SK-N-SH treated with all-trans-retinoic acid at 6 μM for 48 hours (cell line): ENCODE measurements at regions not wholly inside any gene's neighbourhood (a gene's known extent, or its start where the extent isn't known, plus 50 kb on each side); places are given as distances from the start of the nearest gene placed in this dataset.

ENCODE experiments used
- ATAC-seq: fragments of 200-7000 bp; cut with Tn5 transposase; 3 replicates; pipeline ENCODE4 v1.9.1; 2020; ENCODE audit warnings: mild to moderate bottlenecking, moderate library complexity
- ARNTL ChIP-seq: fragments of 450-650 bp; formaldehyde crosslinking; IDR thresholded peaks from 2 replicates; pipeline ENCODE4 v1.5.0; 2020; ENCODE audit warnings: low read depth, mild to moderate bottlenecking, moderate library complexity, borderline replicate concordance
- BACH2 ChIP-seq: fragments of 250-450 bp; sonication (Bioruptor Pico); IDR thresholded peaks from 2 replicates; pipeline ENCODE4 v1.9.0; 2021; ENCODE audit warnings: mild to moderate bottlenecking, borderline replicate concordance
- CREB5 ChIP-seq: fragments of 250-450 bp; sonication (Bioruptor Pico); IDR thresholded peaks from 2 replicates; pipeline ENCODE4 v1.5.1; 2020; ENCODE audit warnings: low read depth, mild to moderate bottlenecking, moderate library complexity
- CSRNP3 ChIP-seq: fragments of 250-450 bp; sonication (Bioruptor Pico); IDR thresholded peaks from 2 replicates; pipeline ENCODE4 v1.5.1; 2021; ENCODE audit warnings: mild to moderate bottlenecking, moderate library complexity
- ESRRG ChIP-seq: fragments of 250-450 bp; sonication (Bioruptor Pico); IDR thresholded peaks from 2 replicates; pipeline ENCODE4 v1.6.1; 2021; ENCODE audit warnings: mild to moderate bottlenecking
- GLIS3 ChIP-seq: fragments of 250-450 bp; sonication (Bioruptor Pico); IDR thresholded peaks from 2 replicates; pipeline ENCODE4 v1.5.0; 2020; ENCODE audit warnings: mild to moderate bottlenecking, moderate library complexity
- OSR1 ChIP-seq: fragments of 250-450 bp; sonication (Bioruptor Pico); IDR thresholded peaks from 2 replicates; pipeline ENCODE4 v1.8.0; 2022; ENCODE audit warnings: moderate library complexity, mild to moderate bottlenecking, inconsistent platforms
- PATZ1 ChIP-seq: fragments of 250-450 bp; sonication (Bioruptor Pico); IDR thresholded peaks from 2 replicates; pipeline ENCODE4 v1.8.0; 2020; ENCODE audit warnings: mild to moderate bottlenecking, moderate library complexity, borderline replicate concordance
- POU6F1 ChIP-seq: fragments of 250-450 bp; sonication (Bioruptor Pico); IDR thresholded peaks from 2 replicates; pipeline ENCODE4 v1.8.0; 2021; ENCODE audit warnings: low read depth, mild to moderate bottlenecking, moderate library complexity, borderline replicate concordance
- PPARA ChIP-seq: fragments of 250-450 bp; sonication (Bioruptor Pico); IDR thresholded peaks from 2 replicates; pipeline ENCODE4 v1.5.0; 2020; ENCODE audit warnings: mild to moderate bottlenecking, borderline replicate concordance
- RARB ChIP-seq: fragments of 250-450 bp; sonication (Bioruptor Pico); IDR thresholded peaks from 2 replicates; pipeline ENCODE4 v1.8.0; 2021; ENCODE audit warnings: mild to moderate bottlenecking, moderate library complexity
- SNAI2 ChIP-seq: fragments of 250-450 bp; sonication (Bioruptor Pico); IDR thresholded peaks from 2 replicates; pipeline ENCODE4 v1.5.0; 2020; ENCODE audit warnings: mild to moderate bottlenecking, moderate library complexity
- TCF4 ChIP-seq: fragments of 250-450 bp; sonication (Bioruptor Pico); IDR thresholded peaks from 2 replicates; pipeline ENCODE4 v1.8.0; 2021; ENCODE audit warnings: mild to moderate bottlenecking, moderate library complexity, borderline replicate concordance
- TOX ChIP-seq: fragments of 250-450 bp; sonication (Bioruptor Pico); IDR thresholded peaks from 2 replicates; pipeline ENCODE4 v1.8.0; 2021; ENCODE audit warnings: mild to moderate bottlenecking, moderate library complexity, borderline replicate concordance
- TSHZ2 ChIP-seq: fragments of 250-450 bp; sonication (Bioruptor Pico); IDR thresholded peaks from 2 replicates; pipeline ENCODE4 v1.5.0; 2020; ENCODE audit warnings: mild to moderate bottlenecking, moderate library complexity
- ZC3H10 ChIP-seq: fragments of 250-450 bp; sonication (Bioruptor Pico); IDR thresholded peaks from 2 replicates; pipeline ENCODE4 v1.5.1; 2021; ENCODE audit warnings: mild to moderate bottlenecking, moderate library complexity
- ZFP3 ChIP-seq: fragments of 250-450 bp; sonication (Bioruptor Pico); IDR thresholded peaks from 2 replicates; pipeline ENCODE4 v1.5.0; 2020; ENCODE audit warnings: mild to moderate bottlenecking, moderate library complexity
- ZFP30 ChIP-seq: fragments of 450-650 bp; formaldehyde crosslinking; IDR thresholded peaks from 2 replicates; pipeline ENCODE4 v1.5.0; 2022; ENCODE audit warnings: mild to moderate bottlenecking, moderate library complexity
- ZNF565 ChIP-seq: fragments of 450-650 bp; formaldehyde crosslinking; conservative IDR thresholded peaks from 2 replicates; pipeline ENCODE4 v1.5.0; 2020; ENCODE audit warnings: low read depth, mild to moderate bottlenecking, moderate library complexity
- ZNF70 ChIP-seq: fragments of 450-650 bp; formaldehyde crosslinking; IDR thresholded peaks from 2 replicates; pipeline ENCODE4 v1.5.0; 2020; ENCODE audit warnings: mild to moderate bottlenecking, moderate library complexity

GRCh38 chr4:181200076-181200475 is 1043.1 kb upstream of the TENM3 start (continued):
- TF ChIP-seq TSHZ2 (CRISPR knock-in tag) (no peak), ZFP30 (no peak), ESRRG (CRISPR knock-in tag) (no peak), ZNF565 (CRISPR knock-in tag) (no peak), ZC3H10 (no peak)

- ATAC-seq = no peak
- TF ChIP-seq RARB (no peak), SNAI2 (CRISPR knock-in tag) (no peak), ZNF565 (CRISPR knock-in tag) (no peak), ZFP3 (no peak), CSRNP3 (no peak), OSR1 (CRISPR knock-in tag) (no peak), BACH2 (no peak), ZFP30 (no peak), ARNTL (CRISPR knock-in tag) (no peak), TCF4 (no peak), PATZ1 (CRISPR knock-in tag) (no peak), PPARA (no peak)
- TF ChIP-seq, all 23 proteins: peak for 0
Observed at GRCh38 chr4:181202240-181202639, 1041.0 kb upstream of the TENM3 start.

- no peak for ATAC-seq
- no peak for TF ChIP-seq CREB5
- TF ChIP-seq PPARA = no peak
- no peak for TF ChIP-seq OSR1 (CRISPR knock-in tag)
- no peak for TF ChIP-seq TSHZ2 (CRISPR knock-in tag)
- TF ChIP-seq GLIS3 (CRISPR knock-in tag) = no peak
- no peak for TF ChIP-seq ZFP3
- TF ChIP-seq, all 23 proteins: peak for 0
Observed at GRCh38 chr4:181204109-181204508, 1039.1 kb upstream of the TENM3 start.

- TF ChIP-seq GLIS3 (CRISPR knock-in tag) (no peak), ZNF70 (no peak), OSR1 (CRISPR knock-in tag) (no peak), POU6F1 (CRISPR knock-in tag) (no peak), ZC3H10 (no peak), TOX (CRISPR knock-in tag) (no peak)
- ATAC-seq = no peak
Observed at GRCh38 chr4:181213551-181213950, 1029.7 kb upstream of the TENM3 start.
